AG08395 (cell line): ENCODE measurements at regions not wholly inside any gene's neighbourhood (a gene's known extent, or its start where the extent isn't known, plus 50 kb on each side); places are given as distances from the start of the nearest gene placed in this dataset.
"Not testable (repeated sequence)": the region's sequence is repeated elsewhere in the genome, so short reads cannot be mapped to it uniquely, and the experiment has no call there.

Experiments
- DNase-seq: peaks from one replicate; pipeline ENCODE4 v3.0.0; 2012; ENCODE audit warnings: mixed read lengths, low spot score

- DNase-seq, result no peak
These were observed 68.0 kb downstream of the CBLN4 start for GRCh38 chr20:55937283-55937682.

- DNase-seq, result no peak
These were observed 69.1 kb downstream of the CBLN4 start for GRCh38 chr20:55936209-55936595.

GRCh38 chr20:55935448-55936208 lies 69.7 kb downstream of the CBLN4 start:
- no peak for DNase-seq

- DNase-seq, result no peak
These were observed 71.2 kb downstream of the CBLN4 start for GRCh38 chr20:55934146-55934545.

DNA sequence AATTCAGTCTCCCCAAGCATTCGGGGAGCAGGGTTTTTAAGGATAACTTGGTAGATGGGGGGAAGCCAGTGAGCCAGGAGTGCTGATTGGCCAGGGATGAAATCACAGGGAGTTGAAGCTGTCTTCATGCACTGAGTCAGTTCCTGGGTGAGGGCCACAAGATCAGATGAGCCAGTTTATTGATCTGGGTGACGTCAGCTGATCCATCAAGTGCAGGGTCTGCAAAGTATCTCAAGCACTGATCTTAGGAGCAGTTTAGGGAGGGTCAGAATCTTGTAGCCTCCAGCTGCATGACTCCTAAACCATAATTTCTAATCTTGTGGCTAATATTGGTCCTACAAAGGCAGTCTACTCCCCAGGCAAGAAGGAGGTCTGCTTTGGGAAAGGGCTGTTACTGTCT lies 74.4 kb downstream of the CBLN4 start:
- not testable (repeated sequence) for DNase-seq

DNA sequence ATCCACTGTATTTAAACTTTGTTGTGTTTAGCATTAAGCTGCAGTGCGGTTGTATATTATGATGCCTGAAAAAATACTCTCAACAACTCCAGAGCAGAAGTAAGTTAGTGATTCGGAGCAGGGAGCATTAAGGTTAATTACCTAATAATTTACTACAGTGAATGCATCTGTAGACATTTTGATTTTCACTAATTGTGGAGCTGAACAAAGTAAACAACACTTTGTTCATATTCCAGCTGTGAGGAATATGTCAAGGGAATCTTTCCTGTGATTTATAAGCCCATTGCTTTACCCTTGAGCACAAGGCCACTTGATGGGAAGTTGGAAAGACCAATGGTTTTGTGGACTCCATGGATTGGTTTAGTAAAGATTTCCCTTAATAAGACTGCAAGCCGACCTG lies 77.1 kb downstream of the CBLN4 start:
- DNase-seq, result no peak

- no peak for DNase-seq
These were observed 85.4 kb downstream of the CBLN4 start for GRCh38 chr20:55919956-55920355.

GRCh38 chr20:55919319-55919718 lies 86.0 kb downstream of the CBLN4 start:
- DNase-seq, result no peak

DNA sequence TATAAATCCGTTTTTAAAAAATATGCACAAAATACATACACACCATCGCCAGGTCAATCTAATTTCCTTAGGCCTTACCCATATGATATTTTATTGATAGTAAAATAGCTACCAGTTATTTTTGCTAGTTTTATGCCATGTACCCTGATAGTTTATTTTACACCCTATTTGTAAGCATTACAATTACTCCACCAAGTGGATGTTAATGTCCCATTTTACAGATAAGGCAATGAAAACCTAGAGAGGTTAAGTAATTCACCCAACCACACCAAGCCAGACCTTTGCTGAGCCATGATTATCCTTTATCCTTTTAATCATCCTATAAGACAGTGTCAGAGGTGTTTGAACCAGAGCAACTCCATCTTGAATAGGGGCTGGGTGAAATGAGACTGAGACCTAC lies 86.8 kb downstream of the CBLN4 start:
- no peak for DNase-seq

DNA sequence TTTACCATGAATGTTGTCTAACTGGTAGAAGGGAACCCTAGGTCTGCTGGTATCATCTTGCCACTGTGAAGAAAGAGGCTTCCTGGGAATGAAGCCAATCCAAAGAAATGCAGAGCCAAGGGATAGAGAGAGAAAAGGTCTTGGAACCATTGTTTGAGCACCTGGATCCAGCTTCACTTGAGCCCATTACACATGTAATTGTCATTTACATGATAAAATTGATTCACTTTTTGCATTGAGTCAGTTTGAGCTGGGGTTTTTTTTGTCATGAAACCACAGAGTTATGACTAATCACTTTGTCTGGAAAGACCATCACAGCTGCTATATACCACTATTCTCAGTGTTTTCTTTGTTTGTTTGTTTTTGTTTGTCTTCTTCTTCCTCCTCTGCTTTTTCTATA lies 112.3 kb downstream of the CBLN4 start:
- DNase-seq, result no peak

DNA sequence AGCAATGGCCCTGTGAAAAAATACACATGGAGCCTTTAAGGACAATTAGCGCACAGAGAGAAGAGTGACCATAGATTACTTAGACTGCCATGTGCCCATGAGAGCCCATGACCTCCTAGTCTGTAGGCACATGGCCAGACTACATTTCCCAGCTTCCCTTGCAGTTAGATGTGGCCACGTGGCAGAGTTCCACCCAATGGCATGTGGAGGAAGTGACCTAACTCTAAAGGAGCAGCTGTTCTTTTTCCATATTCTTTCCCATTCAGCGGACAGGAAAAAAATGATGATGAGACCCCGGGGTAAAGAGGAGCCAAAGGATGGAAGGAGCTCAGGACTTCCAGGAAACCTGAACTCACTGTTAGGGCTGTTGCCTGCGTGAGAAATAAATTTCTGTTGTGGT lies 116.6 kb downstream of the CBLN4 start:
- no peak for DNase-seq

- no peak for DNase-seq
These were observed 122.4 kb downstream of the CBLN4 start for GRCh38 chr20:55882910-55883309.

- no peak for DNase-seq
These were observed 123.0 kb downstream of the CBLN4 start for GRCh38 chr20:55882286-55882685.

DNA sequence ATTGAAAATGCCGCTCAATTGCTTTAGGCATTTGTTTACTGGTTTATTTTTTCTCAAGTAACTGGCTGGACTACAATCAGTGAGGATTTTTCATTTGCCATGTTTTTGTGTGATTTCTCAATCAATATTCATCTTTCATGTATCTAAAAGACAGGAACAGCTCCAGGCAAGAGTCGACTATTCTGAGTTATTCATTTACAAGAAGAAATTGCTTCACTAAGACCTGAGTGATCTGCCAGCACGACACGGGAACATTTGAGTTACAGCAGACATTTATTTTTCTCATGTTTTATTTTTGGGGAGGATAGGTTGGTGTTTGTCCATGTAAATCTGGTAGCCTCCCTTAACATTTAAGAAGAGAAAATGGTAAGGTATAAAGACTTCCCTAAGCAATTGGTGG lies 124.1 kb downstream of the CBLN4 start:
- DNase-seq, result no peak

- no peak for DNase-seq
These were observed 125.0 kb downstream of the CBLN4 start for GRCh38 chr20:55880361-55880760.

DNA sequence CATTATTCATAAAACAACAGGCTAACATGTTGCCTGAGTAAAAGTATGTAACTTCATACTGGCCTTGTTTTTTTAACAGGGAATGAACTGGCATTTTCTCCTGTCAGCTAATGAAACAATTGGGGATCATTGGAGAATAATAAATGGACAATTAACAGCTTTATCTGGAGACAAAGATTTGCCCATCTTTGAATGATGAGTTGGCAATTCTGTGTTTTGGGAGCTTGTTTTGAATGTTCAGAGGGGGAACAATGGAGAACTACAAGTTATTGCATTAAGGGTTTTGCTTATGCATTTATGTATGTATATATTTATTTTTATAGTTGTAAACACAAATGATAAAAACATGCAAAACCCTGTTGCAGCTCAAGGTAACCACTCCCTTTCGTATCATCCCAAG lies 150.3 kb downstream of the CBLN4 start:
- DNase-seq, result no peak

DNA sequence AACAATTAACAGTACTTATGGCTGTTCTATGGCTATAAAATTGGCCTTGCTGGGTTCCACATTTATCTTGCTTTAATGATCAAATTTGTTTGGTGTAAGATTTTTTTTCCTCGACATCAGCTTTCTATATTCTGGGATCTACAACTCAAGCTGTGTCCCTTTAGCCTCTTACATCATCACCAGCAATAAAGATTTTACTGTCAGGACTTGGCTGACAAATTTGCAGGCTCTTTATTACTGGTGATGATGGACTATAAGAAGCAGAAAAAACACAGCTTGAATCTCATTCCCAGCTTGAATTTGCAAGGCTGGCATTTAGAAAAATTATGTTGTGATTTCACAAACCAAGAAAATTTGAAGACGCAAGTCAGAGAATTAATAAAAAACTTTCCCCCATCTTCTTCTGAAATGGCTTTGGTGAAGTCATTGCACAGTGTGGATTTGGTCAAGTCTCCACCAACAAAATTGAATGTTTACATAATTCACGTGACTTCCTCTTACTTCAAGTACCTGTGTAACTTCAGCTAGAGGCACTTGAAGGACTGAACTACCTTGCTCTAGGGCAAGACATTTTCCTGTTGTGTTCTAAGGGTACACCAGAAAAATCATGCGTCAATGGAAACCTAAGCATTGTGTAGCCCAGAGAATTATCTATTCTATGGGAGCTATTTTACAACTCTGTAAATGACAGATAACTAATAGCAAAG lies 175.0 kb downstream of the CBLN4 start:
- no peak for DNase-seq

DNA sequence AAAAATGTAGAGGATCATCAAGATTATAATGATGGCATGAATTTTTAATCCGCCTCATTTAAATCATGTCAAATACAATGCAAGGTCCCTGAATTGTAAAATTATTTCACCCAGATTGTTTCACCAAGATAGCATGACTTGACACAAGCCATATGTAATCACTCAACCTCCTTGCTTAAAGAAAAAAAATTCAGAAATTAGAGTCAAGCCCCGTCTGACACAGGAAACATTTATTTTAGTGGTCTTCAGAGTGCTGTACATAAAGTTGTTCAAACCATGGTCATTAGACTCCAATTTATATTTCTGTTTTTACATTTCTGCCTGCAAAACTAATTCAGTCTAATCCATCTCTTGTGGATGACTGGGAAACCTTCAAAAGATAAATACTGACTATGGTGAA lies 200.2 kb downstream of the CBLN4 start:
- no peak for DNase-seq

GRCh38 chr20:55800552-55801245 lies 204.6 kb downstream of the CBLN4 start:
- no peak for DNase-seq

DNA sequence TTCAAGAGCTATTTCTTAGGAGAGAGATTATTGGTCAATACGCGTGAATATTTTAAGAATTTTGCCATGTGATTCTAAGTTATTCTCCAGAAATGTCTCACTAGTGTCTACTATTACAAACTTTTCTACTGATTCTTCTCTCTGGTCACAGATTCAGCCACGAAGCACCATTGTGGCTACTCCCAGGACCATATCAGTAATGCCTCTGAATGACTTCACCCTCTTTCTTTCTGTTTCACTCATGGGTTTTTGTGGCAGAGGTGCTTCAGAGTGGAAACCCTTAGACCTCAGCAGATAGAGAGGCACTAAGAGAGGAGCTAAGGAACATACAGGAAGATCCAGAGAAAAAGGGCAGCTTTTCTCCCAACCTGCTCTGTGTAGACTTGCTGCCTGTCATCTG lies 211.3 kb downstream of the CBLN4 start:
- DNase-seq, result no peak

GRCh38 chr20:55792049-55792448 lies 213.3 kb downstream of the CBLN4 start:
- no peak for DNase-seq

GRCh38 chr20:55790178-55790577 lies 215.1 kb downstream of the CBLN4 start:
- DNase-seq, result no peak

DNA sequence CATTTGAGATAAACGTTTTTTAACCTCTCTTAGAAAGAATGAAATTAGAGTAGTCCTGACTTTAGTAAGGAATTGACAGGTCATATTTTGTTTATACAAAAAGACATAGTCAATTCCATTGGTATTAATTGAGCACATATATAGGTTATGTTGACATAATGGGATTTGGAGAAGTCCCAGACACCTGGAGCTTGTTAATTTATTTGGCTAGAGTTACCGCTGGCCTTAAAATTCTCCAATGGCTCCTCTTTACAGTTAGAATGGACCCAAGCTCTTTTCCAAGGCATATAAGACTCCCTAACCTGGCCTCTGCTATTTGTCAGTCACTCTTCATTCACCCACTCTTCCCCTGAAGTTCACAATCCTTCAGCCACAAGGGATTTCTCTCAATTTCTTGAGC lies 221.3 kb downstream of the CBLN4 start:
- no peak for DNase-seq
